ENCODE measurements at regions not wholly inside any gene's neighbourhood (a gene's known extent, or its start where the extent isn't known, plus 50 kb on each side); places are given as distances from the start of the nearest gene placed in this dataset.

DNA sequence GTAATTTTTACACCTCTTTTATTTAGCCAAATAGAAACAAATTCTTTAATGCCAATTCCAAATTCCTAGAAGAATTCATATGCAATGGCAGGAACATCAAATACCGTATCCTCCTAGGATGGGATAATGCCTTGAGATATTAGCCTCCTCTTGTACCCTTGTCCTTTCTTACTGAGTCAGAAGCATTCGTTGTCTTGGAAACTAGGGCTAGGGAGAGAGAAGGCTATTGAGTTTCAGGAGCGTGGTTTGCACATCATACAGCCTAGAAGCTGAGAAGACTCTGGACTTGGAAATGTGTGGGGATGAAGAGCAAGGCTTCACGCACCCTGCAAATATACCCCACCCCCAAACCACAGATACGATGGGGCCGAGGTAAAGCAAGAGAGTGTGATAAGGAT lies 300.7 kb downstream of the SP3 start:
- intact Hi-C loops (cut with micrococcal nuclease; ENCODE audit: unreplicated experiment) = loop anchor here (10.0 kb wide), 1 partner anchor 190 kb away; no protein-coding TSS in a partner anchor
- no TSS peak for BruUV-seq (replicated peaks)

DNA sequence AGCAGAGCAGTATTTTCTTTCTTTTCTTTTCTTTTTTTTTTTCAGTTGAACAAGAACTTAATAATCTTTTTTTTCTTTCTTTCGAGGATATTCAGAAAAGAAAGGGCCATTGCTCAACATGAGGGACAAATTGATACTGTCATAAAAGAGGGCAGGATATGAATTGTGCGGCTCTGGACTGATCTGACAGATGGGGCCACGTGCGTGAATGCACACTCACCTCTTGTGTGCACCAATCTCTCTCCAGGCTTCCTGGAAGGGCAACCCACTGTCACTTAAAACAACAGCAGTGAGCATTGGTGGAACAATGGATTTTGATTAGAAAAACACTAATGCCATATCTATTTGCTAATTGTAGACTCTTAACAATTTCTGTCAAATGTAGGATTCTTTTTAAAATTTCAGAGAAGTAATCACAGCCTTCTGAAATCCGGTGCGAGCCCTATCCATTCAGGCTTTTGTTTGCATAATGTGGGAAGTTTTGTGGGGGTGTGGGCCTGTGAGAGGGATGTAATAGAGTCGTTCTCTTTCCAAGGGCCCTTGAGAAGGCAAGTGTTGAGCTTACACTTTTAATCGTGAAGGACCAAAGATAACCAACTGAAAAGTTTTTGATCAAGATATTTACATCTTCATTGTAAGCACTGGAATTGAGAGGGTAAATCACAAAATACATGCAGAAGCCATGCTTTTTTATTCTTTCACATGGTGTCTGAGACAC lies 298.8 kb downstream of the SP3 start:
- Mint-ChIP-seq H3K4me1 (ENCODE audit: low read depth, unreplicated experiment) (peaks cover 10% of the 10 kb centered on the region), H3K36me3 (ENCODE audit: insufficient read depth, unreplicated experiment) (no peaks in the 10 kb centered on the region), H3K4me3 (ENCODE audit: low read depth, unreplicated experiment) (no peak overlapping the region), H3K9me3 (ENCODE audit: low read depth, unreplicated experiment) (no peaks in the 10 kb centered on the region), H3K27me3 (ENCODE audit: unreplicated experiment) (no peaks in the 10 kb centered on the region), H3K27ac (ENCODE audit: unreplicated experiment) (no peak overlapping the region)
- TF ChIP-seq, protein P1, sequence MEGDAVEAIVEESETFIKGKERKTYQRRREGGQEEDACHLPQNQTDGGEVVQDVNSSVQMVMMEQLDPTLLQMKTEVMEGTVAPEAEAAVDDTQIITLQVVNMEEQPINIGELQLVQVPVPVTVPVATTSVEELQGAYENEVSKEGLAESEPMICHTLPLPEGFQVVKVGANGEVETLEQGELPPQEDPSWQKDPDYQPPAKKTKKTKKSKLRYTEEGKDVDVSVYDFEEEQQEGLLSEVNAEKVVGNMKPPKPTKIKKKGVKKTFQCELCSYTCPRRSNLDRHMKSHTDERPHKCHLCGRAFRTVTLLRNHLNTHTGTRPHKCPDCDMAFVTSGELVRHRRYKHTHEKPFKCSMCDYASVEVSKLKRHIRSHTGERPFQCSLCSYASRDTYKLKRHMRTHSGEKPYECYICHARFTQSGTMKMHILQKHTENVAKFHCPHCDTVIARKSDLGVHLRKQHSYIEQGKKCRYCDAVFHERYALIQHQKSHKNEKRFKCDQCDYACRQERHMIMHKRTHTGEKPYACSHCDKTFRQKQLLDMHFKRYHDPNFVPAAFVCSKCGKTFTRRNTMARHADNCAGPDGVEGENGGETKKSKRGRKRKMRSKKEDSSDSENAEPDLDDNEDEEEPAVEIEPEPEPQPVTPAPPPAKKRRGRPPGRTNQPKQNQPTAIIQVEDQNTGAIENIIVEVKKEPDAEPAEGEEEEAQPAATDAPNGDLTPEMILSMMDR (IDR thresholded peaks at IDR 0.05; ENCODE audit: unreplicated experiment) = no peak
- DNase-seq = no peak
- CTCF ChIA-PET = interaction anchor here (0.7 kb wide), 1 partner anchor 598 kb away, joined by 3 read pairs; no protein-coding TSS in a partner anchor
- intact Hi-C loops (cut with micrococcal nuclease; ENCODE audit: unreplicated experiment) = loop anchor here (5.0 to 10.0 kb wide), 3 partner anchors 94 to 264 kb away; no protein-coding TSS in a partner anchor
- BruUV-seq (replicated peaks) = no TSS peak

More for the DNA sequence above, 300.7 kb downstream of the SP3 start:
- Mint-ChIP-seq H3K9me3 (ENCODE audit: low read depth, unreplicated experiment) (no peaks in the 10 kb centered on the region), H3K27me3 (ENCODE audit: unreplicated experiment) (no peaks in the 10 kb centered on the region), H3K27ac (ENCODE audit: unreplicated experiment) (no peak overlapping the region), H3K4me3 (ENCODE audit: low read depth, unreplicated experiment) (no peak overlapping the region), H3K36me3 (ENCODE audit: insufficient read depth, unreplicated experiment) (no peaks in the 10 kb centered on the region), H3K4me1 (ENCODE audit: low read depth, unreplicated experiment) (peaks cover 6% of the 10 kb centered on the region)
- TF ChIP-seq, protein P1 (IDR thresholded peaks at IDR 0.05; ENCODE audit: unreplicated experiment) = no peak
- no peak for DNase-seq
- CTCF ChIA-PET = no interaction called here

DNA sequence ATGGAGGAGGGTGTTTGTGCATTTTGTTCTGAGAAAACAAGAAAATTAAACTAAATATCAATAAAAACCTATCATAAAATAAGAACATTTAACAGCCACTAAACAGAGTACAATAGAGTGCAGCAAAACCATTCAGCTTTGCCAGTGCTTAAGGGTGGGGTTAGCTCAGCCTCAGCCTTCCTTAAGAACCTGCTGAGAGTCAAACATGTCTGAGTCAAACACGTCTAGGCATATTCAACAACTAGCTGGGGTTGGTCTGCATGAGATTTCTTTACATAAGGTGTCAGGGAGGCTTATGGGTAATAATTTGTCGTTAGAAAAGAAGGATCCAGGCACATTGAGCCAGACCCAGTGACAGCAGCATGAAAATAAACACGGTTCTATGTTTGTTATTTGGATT lies 298.2 kb downstream of the SP3 start:
- Mint-ChIP-seq H3K27me3 (ENCODE audit: unreplicated experiment) (no peaks in the 10 kb centered on the region), H3K9me3 (ENCODE audit: low read depth, unreplicated experiment) (no peaks in the 10 kb centered on the region), H3K4me1 (ENCODE audit: low read depth, unreplicated experiment) (peaks cover 10% of the 10 kb centered on the region), H3K27ac (ENCODE audit: unreplicated experiment) (no peak overlapping the region), H3K36me3 (ENCODE audit: insufficient read depth, unreplicated experiment) (no peaks in the 10 kb centered on the region), H3K4me3 (ENCODE audit: low read depth, unreplicated experiment) (no peak overlapping the region)
- intact Hi-C loops (cut with micrococcal nuclease; ENCODE audit: unreplicated experiment) = loop anchor here (5.0 to 10.0 kb wide), 3 partner anchors 95 to 265 kb away; no protein-coding TSS in a partner anchor
- DNase-seq = no peak
- CTCF ChIA-PET = no interaction called here
- no TSS peak for BruUV-seq (replicated peaks)
- TF ChIP-seq, protein P1 (IDR thresholded peaks at IDR 0.05; ENCODE audit: unreplicated experiment) = no peak

DNA sequence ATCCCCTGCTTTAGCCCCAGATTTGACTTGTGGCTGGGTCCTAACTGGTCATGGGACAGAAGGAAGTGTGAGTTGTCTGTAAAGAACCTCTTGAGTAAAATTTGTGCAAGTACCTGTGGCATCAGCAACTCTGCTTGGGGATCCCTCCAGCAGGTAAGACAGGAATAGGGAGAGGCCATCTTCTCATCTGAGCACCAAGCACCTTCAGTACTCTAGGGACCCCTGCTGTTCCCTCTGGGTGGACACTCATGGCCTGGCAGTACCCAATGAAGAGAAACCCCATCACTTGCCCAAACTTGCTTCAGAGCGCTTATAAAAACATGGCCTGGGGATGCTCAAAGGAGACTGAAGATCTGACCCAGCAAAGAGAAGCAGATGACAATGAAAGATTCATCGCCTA lies 297.8 kb downstream of the SP3 start:
- peak; percentile 38 for DNase-seq
- Mint-ChIP-seq H3K4me3 (ENCODE audit: low read depth, unreplicated experiment) (no peak overlapping the region), H3K27me3 (ENCODE audit: unreplicated experiment) (no peaks in the 10 kb centered on the region)

More for the DNA sequence above, 297.8 kb downstream of the SP3 start:
- CTCF ChIA-PET = no interaction called here
- no peaks in the 10 kb centered on the region for H3K36me3 Mint-ChIP-seq (ENCODE audit: insufficient read depth, unreplicated experiment)
- peaks cover 10% of the 10 kb centered on the region for H3K4me1 Mint-ChIP-seq (ENCODE audit: low read depth, unreplicated experiment)
- TF ChIP-seq, protein P1 (IDR thresholded peaks at IDR 0.05; ENCODE audit: unreplicated experiment) = peak; percentile 39
- H3K27ac Mint-ChIP-seq (ENCODE audit: unreplicated experiment) = no peak overlapping the region
- no peaks in the 10 kb centered on the region for H3K9me3 Mint-ChIP-seq (ENCODE audit: low read depth, unreplicated experiment)
- intact Hi-C loops (cut with micrococcal nuclease; ENCODE audit: unreplicated experiment) = loop anchor here (5.0 to 10.0 kb wide), 3 partner anchors 95 to 265 kb away; no protein-coding TSS in a partner anchor
- no TSS peak for BruUV-seq (replicated peaks)
